HEK293 (cell line): ENCODE measurements at regions not wholly inside any gene's neighbourhood (a gene's known extent, or its start where the extent isn't known, plus 50 kb on each side); places are given as distances from the start of the nearest gene placed in this dataset.

ENCODE experiments used
- CTCF ChIA-PET: fragments of 350-600 bp; formaldehyde crosslinking; extraction: SDS; loops from one replicate; lab custom pipeline; 2021; ENCODE audit warnings: antibody characterized with exemption; lab: Yijun Ruan, JAX
- POLR2A ChIA-PET: fragments of 300-600 bp; formaldehyde crosslinking; extraction: SDS; loops from one replicate; lab custom pipeline; 2020; ENCODE audit warnings: antibody characterized with exemption, inconsistent platforms; lab: Yijun Ruan, JAX
- H3K27ac ChIP-seq: fragments of 200-500 bp; sonication (Bioruptor generic); 2 replicates; pipeline ENCODE4 v1.5.1; 2014; ENCODE audit warnings: low read depth, low read length, control low read depth, inconsistent platforms; ENCODE audit errors: extremely low read depth
- H3K36me3 ChIP-seq, 2 experiments: fragments of 200-500 bp in 1 of 2; sonication (Bioruptor generic) in 1 of 2; 1 replicate in 1 of 2; 2 replicates in 1 of 2; pipeline ENCODE4 v1.5.1; 2014 to 2017; ENCODE audit warnings: inconsistent platforms in 2 of 2, low read length in 2 of 2; ENCODE audit not compliant: control insufficient read depth in 2 of 2, insufficient read depth in 1 of 2
- H3K4me1 ChIP-seq: fragments of 200-500 bp; sonication (Bioruptor generic); 2 replicates; pipeline ENCODE4 v1.5.1; 2014; ENCODE audit warnings: mild to moderate bottlenecking, low read length, inconsistent platforms; ENCODE audit not compliant: control insufficient read depth, insufficient read depth
- H3K4me3 ChIP-seq: 2 replicates; pipeline ENCODE4 v1.5.1; 2011; ENCODE audit warnings: low read depth, mild to moderate bottlenecking, control low read depth, low read length, moderate library complexity
- H3K9me3 ChIP-seq: fragments of 200-500 bp; sonication (Bioruptor generic); 2 replicates; pipeline ENCODE4 v1.5.1; 2014; ENCODE audit warnings: low read depth, low read length, inconsistent platforms; ENCODE audit not compliant: control insufficient read depth, insufficient read depth
- BCL11B ChIP-seq: fragments of 450-650 bp; formaldehyde crosslinking; IDR thresholded peaks from 2 replicates; pipeline ENCODE4 v1.5.1; 2016; ENCODE audit warnings: low read depth, missing biosample characterization, missing genetic modification characterization
- KLF1 ChIP-seq: fragments of 450-650 bp; formaldehyde crosslinking; IDR thresholded peaks from 2 replicates; pipeline ENCODE4 v1.5.1; 2016; ENCODE audit warnings: missing biosample characterization, missing genetic modification characterization
- KLF7 ChIP-seq: fragments of 450-650 bp; formaldehyde crosslinking; IDR thresholded peaks from 2 replicates; pipeline ENCODE4 v1.5.1; 2016; ENCODE audit warnings: missing biosample characterization, missing genetic modification characterization, borderline replicate concordance
- PRDM1 ChIP-seq: fragments of 450-650 bp; formaldehyde crosslinking; IDR thresholded peaks from 2 replicates; pipeline ENCODE4; 2016; ENCODE audit warnings: missing biosample characterization, missing genetic modification characterization
- REPIN1 ChIP-seq: fragments of 450-650 bp; formaldehyde crosslinking; IDR thresholded peaks from 2 replicates; pipeline ENCODE4 v1.5.1; 2017; ENCODE audit warnings: missing biosample characterization, missing genetic modification characterization, low read depth
- SETDB1 ChIP-seq: IDR thresholded peaks from one replicate; pipeline ENCODE4 v1.6.1; 2017; ENCODE audit warnings: mild to moderate bottlenecking, low read length, moderate library complexity, mixed read lengths; ENCODE audit not compliant: insufficient read length
- TRIM28 ChIP-seq: IDR thresholded peaks from 2 replicates; pipeline ENCODE4 v1.6.1; 2011; ENCODE audit warnings: low read length, control low read depth, borderline replicate concordance
- ZBTB20 ChIP-seq: fragments of 450-650 bp; formaldehyde crosslinking; IDR thresholded peaks from 2 replicates; pipeline ENCODE4 v1.5.1; 2016; ENCODE audit warnings: missing biosample characterization, missing genetic modification characterization
- ZEB2 ChIP-seq: fragments of 450-650 bp; formaldehyde crosslinking; IDR thresholded peaks from 2 replicates; pipeline ENCODE4 v1.5.1; 2016; ENCODE audit warnings: missing biosample characterization, missing genetic modification characterization
- ZFP69B ChIP-seq: fragments of 450-650 bp; formaldehyde crosslinking; IDR thresholded peaks from 2 replicates; pipeline ENCODE4 v1.5.1; 2016; ENCODE audit warnings: missing biosample characterization, missing genetic modification characterization
- ZIC2 ChIP-seq: fragments of 450-650 bp; formaldehyde crosslinking; IDR thresholded peaks from 2 replicates; pipeline ENCODE4 v1.5.1; 2016; ENCODE audit warnings: missing biosample characterization, missing genetic modification characterization
- ZNF121 ChIP-seq: fragments of 450-650 bp; formaldehyde crosslinking; IDR thresholded peaks from 2 replicates; pipeline ENCODE4 v1.5.1; 2016; ENCODE audit warnings: missing biosample characterization, missing genetic modification characterization
- ZNF133 ChIP-seq: fragments of 450-650 bp; formaldehyde crosslinking; IDR thresholded peaks from 2 replicates; pipeline ENCODE4 v1.5.1; 2016; ENCODE audit warnings: missing biosample characterization, missing genetic modification characterization
- ZNF19 ChIP-seq: fragments of 450-650 bp; formaldehyde crosslinking; IDR thresholded peaks from 2 replicates; pipeline ENCODE4; 2016; ENCODE audit warnings: missing biosample characterization, missing genetic modification characterization, low read depth
- ZNF214 ChIP-seq: fragments of 450-650 bp; formaldehyde crosslinking; IDR thresholded peaks from 2 replicates; pipeline ENCODE4 v1.5.1; 2017; ENCODE audit warnings: missing biosample characterization, mild to moderate bottlenecking, missing genetic modification characterization, borderline replicate concordance
- ZNF366 ChIP-seq: fragments of 450-650 bp; formaldehyde crosslinking; conservative IDR thresholded peaks from 2 replicates; pipeline ENCODE4 v1.5.1; 2016; ENCODE audit warnings: missing biosample characterization, missing genetic modification characterization
- ZNF391 ChIP-seq: fragments of 450-650 bp; formaldehyde crosslinking; IDR thresholded peaks from 2 replicates; pipeline ENCODE4 v1.5.1; 2016; ENCODE audit warnings: low read depth, missing biosample characterization, missing genetic modification characterization, borderline replicate concordance
- ZNF530 ChIP-seq: fragments of 450-650 bp; formaldehyde crosslinking; IDR thresholded peaks from 2 replicates; pipeline ENCODE4 v1.5.1; 2016; ENCODE audit warnings: low read depth, missing biosample characterization, missing genetic modification characterization
- ZNF560 ChIP-seq: fragments of 450-650 bp; formaldehyde crosslinking; IDR thresholded peaks from 2 replicates; pipeline ENCODE4 v1.5.1; 2017; ENCODE audit warnings: missing biosample characterization, missing genetic modification characterization, borderline replicate concordance
- ZNF610 ChIP-seq: fragments of 450-650 bp; formaldehyde crosslinking; IDR thresholded peaks from 2 replicates; pipeline ENCODE4 v1.5.1; 2016; ENCODE audit warnings: missing biosample characterization, missing genetic modification characterization, borderline replicate concordance
- ZNF660 ChIP-seq: fragments of 450-650 bp; IDR thresholded peaks from 2 replicates; pipeline ENCODE4 v1.5.1; 2018; ENCODE audit warnings: missing biosample characterization, mild to moderate bottlenecking, missing genetic modification characterization
- ZNF677 ChIP-seq: fragments of 450-650 bp; IDR thresholded peaks from 2 replicates; pipeline ENCODE4 v1.5.0; 2018; ENCODE audit warnings: missing biosample characterization, mild to moderate bottlenecking, missing genetic modification characterization, moderate library complexity
- TF ChIP-seq, protein P1 (sequence below): fragments of 450-650 bp; formaldehyde crosslinking; IDR thresholded peaks from 2 replicates; pipeline ENCODE4 v1.5.1; 2016; ENCODE audit warnings: missing biosample characterization, missing genetic modification characterization
- TF ChIP-seq, protein P2 (sequence below): fragments of 450-650 bp; formaldehyde crosslinking; IDR thresholded peaks from 2 replicates; pipeline ENCODE4 v1.5.1; 2016; ENCODE audit warnings: missing biosample characterization, missing genetic modification characterization
- TF ChIP-seq, protein P3 (sequence below): fragments of 450-650 bp; formaldehyde crosslinking; IDR thresholded peaks from 2 replicates; pipeline ENCODE4 v1.5.1; 2016; ENCODE audit warnings: missing biosample characterization, missing genetic modification characterization, low read depth
- TF ChIP-seq, protein P4 (sequence below): fragments of 450-650 bp; formaldehyde crosslinking; IDR thresholded peaks from 2 replicates; pipeline ENCODE4 v1.5.1; 2016; ENCODE audit warnings: missing biosample characterization, missing genetic modification characterization

DNA sequence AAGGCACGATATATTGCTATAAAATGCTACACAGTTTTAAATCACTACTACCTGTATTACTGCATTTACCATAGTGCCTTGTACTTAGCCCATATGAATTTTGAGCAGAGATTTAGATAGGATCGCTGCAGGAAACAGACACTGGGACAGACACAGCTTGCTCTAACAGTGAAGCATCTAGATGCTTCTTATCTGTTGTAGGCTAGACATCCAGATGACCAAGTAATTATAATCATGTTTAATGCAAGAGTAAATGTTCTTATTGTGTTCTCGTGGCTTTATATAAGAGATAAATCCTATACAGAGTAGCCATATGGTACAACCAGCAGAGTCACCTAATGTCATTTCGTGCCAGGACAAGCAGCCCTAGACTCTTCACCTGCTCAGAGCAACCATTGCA, 92.8 kb downstream of the ASCL1 start:
- Histone ChIP-seq H3K9me3 (no peaks in the 10 kb centered on the region), H3K4me1 (no peaks in the 10 kb centered on the region), H3K27ac (no peak overlapping the region), H3K36me3 (no peaks in the 10 kb centered on the region), H3K4me3 (no peak overlapping the region)
- ChIA-PET CTCF (no interaction called here), POLR2A (no interaction called here)
- TF ChIP-seq ZNF610 (tag by site-specific recombination) (no peak), ZNF560 (tag by site-specific recombination) (no peak), ZNF366 (tag by site-specific recombination) (no peak), PRDM1 (tag by site-specific recombination) (no peak), BCL11B (tag by site-specific recombination) (no peak), ZNF660 (tag by site-specific recombination) (no peak), ZNF19 (no peak), ZBTB20 (tag by site-specific recombination) (no peak), ZIC2 (tag by site-specific recombination) (no peak)
- TF ChIP-seq, protein P1, sequence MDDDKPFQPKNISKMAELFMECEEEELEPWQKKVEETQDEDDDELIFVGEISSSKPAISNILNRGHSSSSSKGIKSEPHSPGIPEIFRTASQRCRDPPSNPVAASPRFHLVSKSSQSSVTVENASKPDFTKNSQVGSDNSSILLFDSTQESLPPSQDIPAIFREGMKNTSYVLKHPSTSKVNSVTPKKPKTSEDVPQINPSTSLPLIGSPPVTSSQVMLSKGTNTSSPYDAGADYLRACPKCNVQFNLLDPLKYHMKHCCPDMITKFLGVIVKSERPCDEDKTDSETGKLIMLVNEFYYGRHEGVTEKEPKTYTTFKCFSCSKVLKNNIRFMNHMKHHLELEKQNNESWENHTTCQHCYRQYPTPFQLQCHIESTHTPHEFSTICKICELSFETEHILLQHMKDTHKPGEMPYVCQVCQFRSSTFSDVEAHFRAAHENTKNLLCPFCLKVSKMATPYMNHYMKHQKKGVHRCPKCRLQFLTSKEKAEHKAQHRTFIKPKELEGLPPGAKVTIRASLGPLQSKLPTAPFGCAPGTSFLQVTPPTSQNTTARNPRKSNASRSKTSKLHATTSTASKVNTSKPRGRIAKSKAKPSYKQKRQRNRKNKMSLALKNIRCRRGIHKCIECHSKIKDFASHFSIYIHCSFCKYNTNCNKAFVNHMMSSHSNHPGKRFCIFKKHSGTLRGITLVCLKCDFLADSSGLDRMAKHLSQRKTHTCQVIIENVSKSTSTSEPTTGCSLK, result no peak

DNA sequence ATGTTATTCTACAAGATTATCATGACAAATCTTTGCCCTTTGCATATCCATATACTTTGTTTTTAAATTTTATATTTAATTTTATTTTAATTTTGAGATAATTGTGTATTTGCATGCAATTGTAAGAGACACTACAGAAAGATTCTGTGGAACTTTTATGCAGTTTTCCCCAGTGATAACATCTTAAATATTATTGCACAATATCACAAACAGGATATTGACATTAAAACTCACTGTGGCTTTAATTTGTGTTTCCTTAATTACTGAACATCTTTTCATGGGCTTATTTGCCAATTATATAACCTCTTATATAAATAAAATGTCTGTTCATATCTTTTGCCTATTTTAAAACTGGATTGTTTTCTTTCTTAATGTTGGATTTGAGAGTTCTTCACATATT, 95.6 kb downstream of the ASCL1 start:
- POLR2A ChIA-PET, result no interaction called here

DNA sequence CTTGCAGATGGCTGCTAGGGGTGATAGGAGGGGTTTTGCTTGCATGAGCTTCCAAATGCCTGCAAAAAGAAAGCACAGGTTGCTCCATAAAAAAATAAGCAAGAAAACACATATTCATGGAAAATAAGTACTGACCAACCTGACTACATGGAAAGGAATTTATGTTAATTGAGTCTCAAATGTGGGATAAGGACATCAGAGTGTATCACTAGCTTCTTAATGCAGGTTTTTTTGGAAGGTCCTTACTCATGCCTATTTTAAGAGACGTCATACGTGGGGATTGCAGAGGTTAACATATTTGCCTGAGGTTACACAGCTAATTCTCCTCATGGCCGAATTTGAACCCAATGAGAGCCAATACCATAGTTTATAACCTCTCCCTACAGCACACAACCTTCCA, 116.2 kb downstream of the ASCL1 start:
- H3K4me1 ChIP-seq, result no peaks in the 10 kb centered on the region
- no peaks in the 10 kb centered on the region for H3K9me3 ChIP-seq
- no peak overlapping the region for H3K27ac ChIP-seq
- CTCF ChIA-PET, result no interaction called here
- POLR2A ChIA-PET, result no interaction called here
- no peak overlapping the region for H3K4me3 ChIP-seq
- H3K36me3 ChIP-seq, result no peaks in the 10 kb centered on the region
- TF ChIP-seq ZEB2 (tag by site-specific recombination), result no peak
- TF ChIP-seq SETDB1, result no peak
- TF ChIP-seq, protein P2, sequence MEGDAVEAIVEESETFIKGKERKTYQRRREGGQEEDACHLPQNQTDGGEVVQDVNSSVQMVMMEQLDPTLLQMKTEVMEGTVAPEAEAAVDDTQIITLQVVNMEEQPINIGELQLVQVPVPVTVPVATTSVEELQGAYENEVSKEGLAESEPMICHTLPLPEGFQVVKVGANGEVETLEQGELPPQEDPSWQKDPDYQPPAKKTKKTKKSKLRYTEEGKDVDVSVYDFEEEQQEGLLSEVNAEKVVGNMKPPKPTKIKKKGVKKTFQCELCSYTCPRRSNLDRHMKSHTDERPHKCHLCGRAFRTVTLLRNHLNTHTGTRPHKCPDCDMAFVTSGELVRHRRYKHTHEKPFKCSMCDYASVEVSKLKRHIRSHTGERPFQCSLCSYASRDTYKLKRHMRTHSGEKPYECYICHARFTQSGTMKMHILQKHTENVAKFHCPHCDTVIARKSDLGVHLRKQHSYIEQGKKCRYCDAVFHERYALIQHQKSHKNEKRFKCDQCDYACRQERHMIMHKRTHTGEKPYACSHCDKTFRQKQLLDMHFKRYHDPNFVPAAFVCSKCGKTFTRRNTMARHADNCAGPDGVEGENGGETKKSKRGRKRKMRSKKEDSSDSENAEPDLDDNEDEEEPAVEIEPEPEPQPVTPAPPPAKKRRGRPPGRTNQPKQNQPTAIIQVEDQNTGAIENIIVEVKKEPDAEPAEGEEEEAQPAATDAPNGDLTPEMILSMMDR (tag by site-specific recombination), result no peak
- no peak for TF ChIP-seq PRDM1 (tag by site-specific recombination)
- TF ChIP-seq ZNF391 (tag by site-specific recombination), result no peak
- TF ChIP-seq TRIM28, result no peak
- TF ChIP-seq KLF1, result no peak
- no peak for TF ChIP-seq ZNF530 (tag by site-specific recombination)
- no peak for TF ChIP-seq ZFP69B
- TF ChIP-seq REPIN1 (tag by site-specific recombination), result no peak
- TF ChIP-seq ZNF214 (tag by site-specific recombination), result no peak
- no peak for TF ChIP-seq ZBTB20 (tag by site-specific recombination)
- TF ChIP-seq, protein P3, sequence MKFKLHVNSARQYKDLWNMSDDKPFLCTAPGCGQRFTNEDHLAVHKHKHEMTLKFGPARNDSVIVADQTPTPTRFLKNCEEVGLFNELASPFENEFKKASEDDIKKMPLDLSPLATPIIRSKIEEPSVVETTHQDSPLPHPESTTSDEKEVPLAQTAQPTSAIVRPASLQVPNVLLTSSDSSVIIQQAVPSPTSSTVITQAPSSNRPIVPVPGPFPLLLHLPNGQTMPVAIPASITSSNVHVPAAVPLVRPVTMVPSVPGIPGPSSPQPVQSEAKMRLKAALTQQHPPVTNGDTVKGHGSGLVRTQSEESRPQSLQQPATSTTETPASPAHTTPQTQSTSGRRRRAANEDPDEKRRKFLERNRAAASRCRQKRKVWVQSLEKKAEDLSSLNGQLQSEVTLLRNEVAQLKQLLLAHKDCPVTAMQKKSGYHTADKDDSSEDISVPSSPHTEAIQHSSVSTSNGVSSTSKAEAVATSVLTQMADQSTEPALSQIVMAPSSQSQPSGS, result no peak
- TF ChIP-seq, protein P4, sequence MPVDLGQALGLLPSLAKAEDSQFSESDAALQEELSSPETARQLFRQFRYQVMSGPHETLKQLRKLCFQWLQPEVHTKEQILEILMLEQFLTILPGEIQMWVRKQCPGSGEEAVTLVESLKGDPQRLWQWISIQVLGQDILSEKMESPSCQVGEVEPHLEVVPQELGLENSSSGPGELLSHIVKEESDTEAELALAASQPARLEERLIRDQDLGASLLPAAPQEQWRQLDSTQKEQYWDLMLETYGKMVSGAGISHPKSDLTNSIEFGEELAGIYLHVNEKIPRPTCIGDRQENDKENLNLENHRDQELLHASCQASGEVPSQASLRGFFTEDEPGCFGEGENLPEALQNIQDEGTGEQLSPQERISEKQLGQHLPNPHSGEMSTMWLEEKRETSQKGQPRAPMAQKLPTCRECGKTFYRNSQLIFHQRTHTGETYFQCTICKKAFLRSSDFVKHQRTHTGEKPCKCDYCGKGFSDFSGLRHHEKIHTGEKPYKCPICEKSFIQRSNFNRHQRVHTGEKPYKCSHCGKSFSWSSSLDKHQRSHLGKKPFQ (tag by site-specific recombination), result no peak
- no peak for TF ChIP-seq ZNF677 (tag by site-specific recombination)
- no peak for TF ChIP-seq ZNF133 (tag by site-specific recombination)
- no peak for TF ChIP-seq ZNF121 (tag by site-specific recombination)

More for the DNA sequence above, 95.6 kb downstream of the ASCL1 start:
- Histone ChIP-seq H3K36me3 (no peaks in the 10 kb centered on the region), H3K9me3 (no peaks in the 10 kb centered on the region), H3K4me3 (no peak overlapping the region), H3K4me1 (no peaks in the 10 kb centered on the region), H3K27ac (no peak overlapping the region)
- CTCF ChIA-PET, result no interaction called here
- TF ChIP-seq KLF7 (tag by site-specific recombination), result no peak
